K562 (cell line): ENCODE measurements at regions not wholly inside any gene's neighbourhood (a gene's known extent, or its start where the extent isn't known, plus 50 kb on each side); places are given as distances from the start of the nearest gene placed in this dataset.

Source experiments
- CBX1 ChIP-seq: sonication (generic); IDR thresholded peaks from 2 replicates; pipeline ENCODE4 v1.6.1; 2016; ENCODE audit warnings: antibody characterized with exemption, low read depth, mild to moderate bottlenecking
- ELF2 ChIP-seq: fragments of 250-450 bp; sonication (Bioruptor Pico); IDR thresholded peaks from 2 replicates; pipeline ENCODE4 v1.5.0; 2021; ENCODE audit warnings: mild to moderate bottlenecking
- HLTF ChIP-seq: fragments of 450-650 bp; IDR thresholded peaks from 2 replicates; pipeline ENCODE4 v1.6.1; 2016
- MAFK ChIP-seq: IDR thresholded peaks from 2 replicates; pipeline ENCODE4 v1.6.1; 2011; ENCODE audit warnings: low read length, improper control_type of control experiment
- MTA1 ChIP-seq: fragments of 450-650 bp; IDR thresholded peaks from 2 replicates; pipeline ENCODE4 v1.6.1; 2017; ENCODE audit warnings: borderline replicate concordance
- SMAD2 ChIP-seq: fragments of 150-350 bp; IDR thresholded peaks from 2 replicates; pipeline ENCODE4 v1.6.1; 2014; ENCODE audit warnings: low read depth, mild to moderate bottlenecking, low read length
- SNRNP70 ChIP-seq: fragments of 200-400 bp; formaldehyde crosslinking; optimal IDR thresholded peaks from 2 replicates; pipeline ENCODE3; 2017; ENCODE audit warnings: low read depth, low read length
- SOX6 ChIP-seq: fragments of 450-650 bp; IDR thresholded peaks from 2 replicates; pipeline ENCODE4 v1.6.1; 2014; ENCODE audit warnings: mild to moderate bottlenecking
- ZBTB17 ChIP-seq: fragments of 450-650 bp; formaldehyde crosslinking; IDR thresholded peaks from 2 replicates; pipeline ENCODE4 v1.4.0; 2020; ENCODE audit warnings: mild to moderate bottlenecking
- ZNF143 ChIP-seq: sonication (generic); formaldehyde crosslinking; IDR thresholded peaks from 2 replicates; pipeline ENCODE4 v1.9.0; 2022; ENCODE audit warnings: mild to moderate bottlenecking, missing genetic modification reagents
- ZNF253 ChIP-seq: fragments of 250-450 bp; sonication (Bioruptor Pico); conservative IDR thresholded peaks from 2 replicates; pipeline ENCODE4 v1.6.1; 2021; ENCODE audit warnings: mild to moderate bottlenecking
- ZNF644 ChIP-seq: fragments of 200-800 bp; sonication (Bioruptor generic); IDR thresholded peaks from 2 replicates; pipeline ENCODE4 v1.6.1; 2016; ENCODE audit warnings: low read depth, missing genetic modification characterization, missing compliant biosample characterization
- TF ChIP-seq, protein P1 (sequence below), 2 experiments: fragments of 150-350 bp in 1 of 2; IDR thresholded peaks; 2 replicates each; pipeline ENCODE4 v1.6.1; 2012 to 2016; ENCODE audit warnings: low read depth in 2 of 2, low read length in 2 of 2, mild to moderate bottlenecking in 1 of 2, moderate library complexity in 1 of 2
- TF ChIP-seq, protein P2 (sequence below): fragments of 450-650 bp; IDR thresholded peaks from 2 replicates; pipeline ENCODE4 v1.6.1; 2016; ENCODE audit warnings: low read depth
- TF ChIP-seq, protein P3 (sequence below): sonication (generic); formaldehyde crosslinking; IDR thresholded peaks from 2 replicates; pipeline ENCODE4 v1.4.0; 2020; ENCODE audit warnings: mild to moderate bottlenecking, missing genetic modification reagents

DNA sequence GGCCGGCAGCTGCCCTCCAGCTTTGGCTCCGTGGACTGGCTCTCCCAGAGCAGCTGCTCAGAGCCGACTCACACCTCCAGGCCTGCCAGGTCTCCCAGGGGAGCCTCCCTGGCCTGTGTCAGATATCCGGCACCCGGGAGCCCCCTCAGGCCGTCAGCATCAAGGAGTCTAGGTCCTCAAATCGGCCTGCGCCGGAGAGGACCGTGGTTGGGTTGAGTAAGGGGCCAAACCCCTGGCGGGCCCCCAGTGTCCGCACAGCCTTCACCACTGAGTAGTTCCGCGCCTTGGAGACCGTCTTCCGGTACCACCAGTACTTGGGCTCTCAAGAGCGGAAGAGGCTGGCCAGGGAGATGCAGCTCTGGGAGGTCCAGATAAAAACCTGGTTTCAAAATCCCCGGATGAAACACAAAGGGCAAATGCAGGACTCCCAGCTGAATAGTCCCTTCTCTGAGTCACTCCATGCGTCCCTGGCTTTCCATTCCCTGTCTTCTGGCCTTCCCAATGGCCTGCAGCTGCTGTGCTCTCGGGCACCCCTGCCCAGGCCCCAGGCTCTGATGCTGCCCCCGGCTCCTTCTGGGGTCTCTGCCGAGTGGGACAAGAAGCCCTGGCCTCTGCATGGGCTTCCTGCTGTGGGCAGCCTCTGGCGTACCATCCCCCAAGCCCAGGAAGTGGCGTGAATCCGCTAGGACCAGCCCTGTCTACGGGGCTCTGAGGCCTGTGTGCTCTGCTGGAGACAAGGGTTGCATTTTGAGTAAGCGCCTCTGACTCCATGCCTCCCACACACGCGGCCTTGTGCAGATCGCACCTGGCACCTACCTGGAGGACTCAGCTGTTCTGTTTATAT is 245.1 kb upstream of the ATXN7L3B start (continued):
- TF ChIP-seq SNRNP70 = no peak
- no peak; the same call in 1 of the 2 replicates for TF ChIP-seq MAFK
- no peak for TF ChIP-seq ZNF143 (CRISPR knock-in tag)
- TF ChIP-seq, protein P1, sequence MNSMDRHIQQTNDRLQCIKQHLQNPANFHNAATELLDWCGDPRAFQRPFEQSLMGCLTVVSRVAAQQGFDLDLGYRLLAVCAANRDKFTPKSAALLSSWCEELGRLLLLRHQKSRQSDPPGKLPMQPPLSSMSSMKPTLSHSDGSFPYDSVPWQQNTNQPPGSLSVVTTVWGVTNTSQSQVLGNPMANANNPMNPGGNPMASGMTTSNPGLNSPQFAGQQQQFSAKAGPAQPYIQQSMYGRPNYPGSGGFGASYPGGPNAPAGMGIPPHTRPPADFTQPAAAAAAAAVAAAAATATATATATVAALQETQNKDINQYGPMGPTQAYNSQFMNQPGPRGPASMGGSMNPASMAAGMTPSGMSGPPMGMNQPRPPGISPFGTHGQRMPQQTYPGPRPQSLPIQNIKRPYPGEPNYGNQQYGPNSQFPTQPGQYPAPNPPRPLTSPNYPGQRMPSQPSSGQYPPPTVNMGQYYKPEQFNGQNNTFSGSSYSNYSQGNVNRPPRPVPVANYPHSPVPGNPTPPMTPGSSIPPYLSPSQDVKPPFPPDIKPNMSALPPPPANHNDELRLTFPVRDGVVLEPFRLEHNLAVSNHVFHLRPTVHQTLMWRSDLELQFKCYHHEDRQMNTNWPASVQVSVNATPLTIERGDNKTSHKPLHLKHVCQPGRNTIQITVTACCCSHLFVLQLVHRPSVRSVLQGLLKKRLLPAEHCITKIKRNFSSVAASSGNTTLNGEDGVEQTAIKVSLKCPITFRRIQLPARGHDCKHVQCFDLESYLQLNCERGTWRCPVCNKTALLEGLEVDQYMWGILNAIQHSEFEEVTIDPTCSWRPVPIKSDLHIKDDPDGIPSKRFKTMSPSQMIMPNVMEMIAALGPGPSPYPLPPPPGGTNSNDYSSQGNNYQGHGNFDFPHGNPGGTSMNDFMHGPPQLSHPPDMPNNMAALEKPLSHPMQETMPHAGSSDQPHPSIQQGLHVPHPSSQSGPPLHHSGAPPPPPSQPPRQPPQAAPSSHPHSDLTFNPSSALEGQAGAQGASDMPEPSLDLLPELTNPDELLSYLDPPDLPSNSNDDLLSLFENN (IDR thresholded peaks at IDR 0.05; ENCODE audit: low read depth in 2 of 2, low read length in 2 of 2) = 0 out of 4 replicates have a peak, but pooled peaks of 1 of the 2 experiments have one; percentile 11
- TF ChIP-seq, protein P2, sequence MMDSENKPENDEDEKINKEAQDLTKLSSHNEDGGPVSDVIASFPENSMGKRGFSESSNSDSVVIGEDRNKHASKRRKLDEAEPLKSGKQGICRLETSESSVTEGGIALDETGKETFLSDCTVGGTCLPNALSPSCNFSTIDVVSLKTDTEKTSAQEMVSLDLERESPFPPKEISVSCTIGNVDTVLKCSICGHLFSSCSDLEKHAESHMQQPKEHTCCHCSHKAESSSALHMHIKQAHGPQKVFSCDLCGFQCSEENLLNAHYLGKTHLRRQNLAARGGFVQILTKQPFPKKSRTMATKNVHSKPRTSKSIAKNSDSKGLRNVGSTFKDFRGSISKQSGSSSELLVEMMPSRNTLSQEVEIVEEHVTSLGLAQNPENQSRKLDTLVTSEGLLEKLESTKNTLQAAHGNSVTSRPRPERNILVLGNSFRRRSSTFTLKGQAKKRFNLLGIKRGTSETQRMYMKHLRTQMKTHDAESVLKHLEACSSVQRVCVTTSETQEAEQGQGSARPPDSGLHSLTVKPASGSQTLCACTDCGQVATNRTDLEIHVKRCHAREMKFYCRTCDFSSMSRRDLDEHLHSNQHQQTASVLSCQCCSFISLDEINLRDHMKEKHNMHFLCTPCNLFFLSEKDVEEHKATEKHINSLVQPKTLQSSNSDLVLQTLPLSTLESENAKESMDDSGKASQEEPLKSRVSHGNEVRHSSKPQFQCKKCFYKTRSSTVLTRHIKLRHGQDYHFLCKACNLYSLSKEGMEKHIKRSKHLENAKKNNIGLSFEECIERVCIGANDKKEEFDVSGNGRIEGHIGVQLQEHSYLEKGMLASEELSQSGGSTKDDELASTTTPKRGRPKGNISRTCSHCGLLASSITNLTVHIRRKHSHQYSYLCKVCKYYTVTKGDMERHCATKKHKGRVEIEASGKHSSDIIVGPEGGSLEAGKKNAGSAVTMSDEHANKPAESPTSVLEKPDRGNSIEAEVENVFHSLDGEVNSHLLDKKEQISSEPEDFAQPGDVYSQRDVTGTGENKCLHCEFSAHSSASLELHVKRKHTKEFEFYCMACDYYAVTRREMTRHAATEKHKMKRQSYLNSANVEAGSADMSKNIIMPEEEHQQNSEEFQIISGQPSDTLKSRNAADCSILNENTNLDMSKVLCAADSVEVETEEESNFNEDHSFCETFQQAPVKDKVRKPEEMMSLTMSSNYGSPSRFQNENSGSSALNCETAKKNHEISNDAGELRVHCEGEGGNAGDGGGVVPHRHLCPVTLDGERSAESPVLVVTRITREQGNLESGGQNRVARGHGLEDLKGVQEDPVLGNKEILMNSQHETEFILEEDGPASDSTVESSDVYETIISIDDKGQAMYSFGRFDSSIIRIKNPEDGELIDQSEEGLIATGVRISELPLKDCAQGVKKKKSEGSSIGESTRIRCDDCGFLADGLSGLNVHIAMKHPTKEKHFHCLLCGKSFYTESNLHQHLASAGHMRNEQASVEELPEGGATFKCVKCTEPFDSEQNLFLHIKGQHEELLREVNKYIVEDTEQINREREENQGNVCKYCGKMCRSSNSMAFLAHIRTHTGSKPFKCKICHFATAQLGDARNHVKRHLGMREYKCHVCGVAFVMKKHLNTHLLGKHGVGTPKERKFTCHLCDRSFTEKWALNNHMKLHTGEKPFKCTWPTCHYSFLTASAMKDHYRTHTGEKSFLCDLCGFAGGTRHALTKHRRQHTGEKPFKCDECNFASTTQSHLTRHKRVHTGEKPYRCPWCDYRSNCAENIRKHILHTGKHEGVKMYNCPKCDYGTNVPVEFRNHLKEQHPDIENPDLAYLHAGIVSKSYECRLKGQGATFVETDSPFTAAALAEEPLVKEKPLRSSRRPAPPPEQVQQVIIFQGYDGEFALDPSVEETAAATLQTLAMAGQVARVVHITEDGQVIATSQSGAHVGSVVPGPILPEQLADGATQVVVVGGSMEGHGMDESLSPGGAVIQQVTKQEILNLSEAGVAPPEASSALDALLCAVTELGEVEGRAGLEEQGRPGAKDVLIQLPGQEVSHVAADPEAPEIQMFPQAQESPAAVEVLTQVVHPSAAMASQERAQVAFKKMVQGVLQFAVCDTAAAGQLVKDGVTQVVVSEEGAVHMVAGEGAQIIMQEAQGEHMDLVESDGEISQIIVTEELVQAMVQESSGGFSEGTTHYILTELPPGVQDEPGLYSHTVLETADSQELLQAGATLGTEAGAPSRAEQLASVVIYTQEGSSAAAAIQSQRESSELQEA = no peak
- TF ChIP-seq SMAD2 = no peak
- peak; percentile 60 for TF ChIP-seq CBX1
- TF ChIP-seq HLTF = no peak
- peak; percentile 69; the same call in 1 of the 2 replicates for TF ChIP-seq ZBTB17 (CRISPR knock-in tag)
- TF ChIP-seq ZNF644 = no peak
- TF ChIP-seq ELF2 (CRISPR knock-in tag) = no peak
- TF ChIP-seq SOX6 = 0 out of 2 replicates have a peak, but pooled peaks have one; percentile 13
- TF ChIP-seq, protein P3, sequence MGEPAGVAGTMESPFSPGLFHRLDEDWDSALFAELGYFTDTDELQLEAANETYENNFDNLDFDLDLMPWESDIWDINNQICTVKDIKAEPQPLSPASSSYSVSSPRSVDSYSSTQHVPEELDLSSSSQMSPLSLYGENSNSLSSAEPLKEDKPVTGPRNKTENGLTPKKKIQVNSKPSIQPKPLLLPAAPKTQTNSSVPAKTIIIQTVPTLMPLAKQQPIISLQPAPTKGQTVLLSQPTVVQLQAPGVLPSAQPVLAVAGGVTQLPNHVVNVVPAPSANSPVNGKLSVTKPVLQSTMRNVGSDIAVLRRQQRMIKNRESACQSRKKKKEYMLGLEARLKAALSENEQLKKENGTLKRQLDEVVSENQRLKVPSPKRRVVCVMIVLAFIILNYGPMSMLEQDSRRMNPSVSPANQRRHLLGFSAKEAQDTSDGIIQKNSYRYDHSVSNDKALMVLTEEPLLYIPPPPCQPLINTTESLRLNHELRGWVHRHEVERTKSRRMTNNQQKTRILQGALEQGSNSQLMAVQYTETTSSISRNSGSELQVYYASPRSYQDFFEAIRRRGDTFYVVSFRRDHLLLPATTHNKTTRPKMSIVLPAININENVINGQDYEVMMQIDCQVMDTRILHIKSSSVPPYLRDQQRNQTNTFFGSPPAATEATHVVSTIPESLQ = no peak
- TF ChIP-seq MTA1 = 0 out of 2 replicates have a peak, but pooled peaks have one; percentile 29
- no peak for TF ChIP-seq ZNF253 (CRISPR knock-in tag)
